Endothelial cell of umbilical vein (primary cell): ENCODE measurements at regions not wholly inside any gene's neighbourhood (a gene's known extent, or its start where the extent isn't known, plus 50 kb on each side); places are given as distances from the start of the nearest gene placed in this dataset.

Source experiments
- BruUV-seq: library from RNA; stranded (reverse); fragments of 400-500 nt; replicated peaks from 2 replicates; lab custom pipeline; 2021; lab: Mats Ljungman, UMichigan
- CTCF ChIA-PET: fragments of 300-600, 350-600 bp; sonication (Branson Sonifier 250); formaldehyde crosslinking; loops from one replicate; lab custom pipeline; 2021; ENCODE audit warnings: antibody characterized with exemption, inconsistent platforms; lab: Charles Lee
- POLR2A ChIA-PET: fragments of 300-600, 350-600 bp; sonication (Branson Sonifier 250); formaldehyde crosslinking; loops from one replicate; lab custom pipeline; 2021; ENCODE audit warnings: antibody characterized with exemption, inconsistent platforms; lab: Charles Lee
- DNase-seq: peaks from one replicate; pipeline ENCODE4 v3.0.0-alpha.2; 2011; ENCODE audit warnings: low read depth, low spot score
- FAIRE-seq: peaks from 2 replicates; lab custom pipeline; 2011; peaks lifted over from hg19 to GRCh38; lab: Jason Lieb, UNC
- H2AFZ ChIP-seq: 2 replicates; pipeline ENCODE4 v1.6.0; 2012; ENCODE audit warnings: low read depth, low read length, control low read depth, inconsistent platforms
- H3K27ac ChIP-seq: 2 replicates; pipeline ENCODE4 v1.5.1; 2011; ENCODE audit warnings: low read depth, mild to moderate bottlenecking, control low read depth, low read length, moderate library complexity; ENCODE audit not compliant: insufficient read depth
- H3K27me3 ChIP-seq, 2 experiments: 2 replicates each; pipeline versions ENCODE4 v1.6.0 to v1.6.1; 2011; ENCODE audit warnings: low read length in 2 of 2, mixed read lengths in 1 of 2; ENCODE audit not compliant: control insufficient read depth in 2 of 2, insufficient read depth in 2 of 2
- H3K36me3 ChIP-seq, 2 experiments: 2 replicates in 1 of 2; 3 replicates in 1 of 2; pipeline ENCODE4 v1.5.1; 2011; ENCODE audit warnings: low read length in 2 of 2, mild to moderate bottlenecking in 1 of 2, moderate library complexity in 1 of 2; ENCODE audit not compliant: control insufficient read depth in 2 of 2, insufficient read depth in 2 of 2; ENCODE audit errors: extremely low read depth in 1 of 2
- H3K4me1 ChIP-seq: 3 replicates; pipeline ENCODE4 v1.5.1; 2011; ENCODE audit warnings: mild to moderate bottlenecking, low read length; ENCODE audit not compliant: control insufficient read depth, insufficient read depth; ENCODE audit errors: extremely low read depth
- H3K4me2 ChIP-seq: 2 replicates; pipeline ENCODE4 v1.6.1; 2011; ENCODE audit warnings: low read length, control low read depth, mixed read lengths; ENCODE audit not compliant: insufficient read depth
- H3K4me3 ChIP-seq, 3 experiments: fragments of 200-600 bp in 1 of 3; sonication (generic), shearing (Covaris generic) in 1 of 3; replicated peaks in 1 of 3; 2 replicates each; pipeline ENCODE4 v1.5.1; 2011 to 2016; ENCODE audit warnings: control low read depth in 3 of 3, low read length in 3 of 3, mild to moderate bottlenecking in 2 of 3, inconsistent platforms in 1 of 3, low read depth in 1 of 3, moderate library complexity in 1 of 3; ENCODE audit not compliant: insufficient read depth in 1 of 3
- H3K79me2 ChIP-seq: 2 replicates; pipeline ENCODE4 v1.6.0; 2012; ENCODE audit warnings: low read length, inconsistent platforms; ENCODE audit not compliant: control insufficient read depth, insufficient read depth
- H3K9ac ChIP-seq: replicated peaks from 2 replicates; pipeline ENCODE3; 2011; ENCODE audit warnings: low read length, control low read depth; ENCODE audit not compliant: insufficient read depth; ENCODE audit errors: extremely low read depth
- H3K9me1 ChIP-seq: replicated peaks from 3 replicates; pipeline ENCODE4 v1.6.0; 2011; ENCODE audit warnings: mild to moderate bottlenecking, low read length; ENCODE audit not compliant: control insufficient read depth, insufficient read depth; ENCODE audit errors: extremely low read depth
- H3K9me3 ChIP-seq: replicated peaks from 2 replicates; pipeline ENCODE4 v1.5.1; 2012; ENCODE audit warnings: low read length, inconsistent platforms; ENCODE audit not compliant: control insufficient read depth, insufficient read depth
- H4K20me1 ChIP-seq: replicated peaks from 2 replicates; pipeline ENCODE3; 2011; ENCODE audit warnings: mild to moderate bottlenecking, low read length; ENCODE audit not compliant: control insufficient read depth, insufficient read depth; ENCODE audit errors: extremely low read depth
- CTCF ChIP-seq, 2 donors: IDR thresholded peaks; 1 replicate in 1 of 2; 2 replicates in 1 of 2; pipeline ENCODE4 v1.5.1; 2011; ENCODE audit warnings: low read length in 2 of 2, mild to moderate bottlenecking in 2 of 2, moderate library complexity in 2 of 2, control low read depth in 1 of 2, inconsistent platforms in 1 of 2, low read depth in 1 of 2; ENCODE audit not compliant: insufficient read depth in 1 of 2; ENCODE audit errors: extremely low read depth in 1 of 2
- EZH2 ChIP-seq: IDR thresholded peaks from 2 replicates; pipeline ENCODE4 v1.6.1; 2012; ENCODE audit warnings: borderline replicate concordance, low read depth, mild to moderate bottlenecking, moderate library complexity, low read length, inconsistent platforms; ENCODE audit not compliant: severe bottlenecking
- FOS ChIP-seq: IDR thresholded peaks from 2 replicates; pipeline ENCODE4 v1.6.1; 2011; ENCODE audit warnings: mild to moderate bottlenecking, low read length, moderate library complexity, borderline replicate concordance; ENCODE audit not compliant: insufficient read depth
- GATA2 ChIP-seq: IDR thresholded peaks from 2 replicates; pipeline ENCODE4 v1.7.0; 2011; ENCODE audit warnings: low read depth, mild to moderate bottlenecking, moderate library complexity, mixed read lengths, low read length; ENCODE audit not compliant: insufficient read length, insufficient read depth
- JUN ChIP-seq: IDR thresholded peaks from 2 replicates; pipeline ENCODE4 v1.6.1; 2011; ENCODE audit warnings: borderline replicate concordance, low read depth; ENCODE audit not compliant: insufficient read length, insufficient read depth
- MAX ChIP-seq: IDR thresholded peaks from 2 replicates; pipeline ENCODE4 v1.6.1; 2011; ENCODE audit not compliant: insufficient read depth, insufficient read length
- MYC ChIP-seq: IDR thresholded peaks from one replicate; pipeline ENCODE4 v1.6.1; 2011; ENCODE audit warnings: mild to moderate bottlenecking, low read depth, low read length
- POLR2A ChIP-seq: IDR thresholded peaks from 2 replicates; pipeline ENCODE4 v1.6.1; 2012; ENCODE audit warnings: low read depth, mild to moderate bottlenecking, control low read depth, low read length
- POLR2AphosphoS5 ChIP-seq: IDR thresholded peaks from 2 replicates; pipeline ENCODE4 v1.6.1; 2012; ENCODE audit warnings: low read depth, mild to moderate bottlenecking, control low read depth, low read length, moderate library complexity; ENCODE audit not compliant: insufficient read depth
- dilution Hi-C: fragments of 300-500 bp; cut with MboI; formaldehyde crosslinking; loops from one replicate; pipeline ENCODE4 v1.15.0; 2019; ENCODE audit warnings: low sequenced_read_pairs; ENCODE audit not compliant: extremely low pct_ligation_motif_present
- intact Hi-C: fragments of 100-400 bp; cut with micrococcal nuclease; formaldehyde crosslinking; loops from one replicate; pipeline ENCODE4 v1.10.0; 2022

- no peaks in the 10 kb centered on the region for H3K9me3 ChIP-seq
- TF ChIP-seq GATA2, result no peak
- TF ChIP-seq MAX, result no peak
- no peak for TF ChIP-seq POLR2A
- H3K4me2 ChIP-seq, result no peak overlapping the region
- CTCF ChIA-PET, result no interaction called here
- intact Hi-C loops, result no loop called here
- no TSS peak for BruUV-seq
- no peak overlapping the region for H3K4me3 ChIP-seq
- no peaks in the 10 kb centered on the region for H3K4me1 ChIP-seq
- H3K79me2 ChIP-seq, result no peaks in the 10 kb centered on the region
- no peaks in the 10 kb centered on the region for H3K9me1 ChIP-seq
- H3K27me3 ChIP-seq, result no peaks in the 10 kb centered on the region
- no peaks in the 10 kb centered on the region for H3K36me3 ChIP-seq
- H3K9ac ChIP-seq, result no peak overlapping the region
- POLR2A ChIA-PET, result no interaction called here
- H3K27ac ChIP-seq, result no peak overlapping the region
- no peak overlapping the region for H2AFZ ChIP-seq
- no peaks in the 10 kb centered on the region for H4K20me1 ChIP-seq
- DNase-seq, result no peak
- no peak for FAIRE-seq
- dilution Hi-C loops, result no loop called here
Measured at GRCh38 chr7:96920713-96921112, 84.6 kb upstream of the DLX6 start.

GRCh38 chr7:96921231-96921630 is 84.1 kb upstream of the DLX6 start:
- no peak for FAIRE-seq
- TF ChIP-seq JUN (no peak), EZH2 (no peak), FOS (no peak), POLR2AphosphoS5 (no peak), CTCF (IDR thresholded peaks at IDR 0.05; ENCODE audit: extremely low read depth in 1 of 2, insufficient read depth in 1 of 2, low read depth in 1 of 2, low read length in 2 of 2) (no peak), MYC (no peak), POLR2A (no peak), MAX (no peak), GATA2 (no peak)
- dilution Hi-C loops, result no loop called here

More at GRCh38 chr7:96921231-96921630, 84.1 kb upstream of the DLX6 start:
- H2AFZ ChIP-seq, result no peak overlapping the region
- no peaks in the 10 kb centered on the region for H3K36me3 ChIP-seq
- no peaks in the 10 kb centered on the region for H4K20me1 ChIP-seq
- H3K4me1 ChIP-seq, result no peaks in the 10 kb centered on the region
- no TSS peak for BruUV-seq
- intact Hi-C loops, result no loop called here
- H3K27ac ChIP-seq, result no peak overlapping the region
- no peaks in the 10 kb centered on the region for H3K79me2 ChIP-seq
- no peaks in the 10 kb centered on the region for H3K9me1 ChIP-seq
- ChIA-PET CTCF (interaction anchor here (1.3 kb wide), 1 partner anchor 14 kb away, joined by 3 read pairs; no protein-coding TSS in a partner anchor), POLR2A (no interaction called here)
- no peak overlapping the region for H3K9ac ChIP-seq
- H3K27me3 ChIP-seq, result no peaks in the 10 kb centered on the region
- no peak overlapping the region for H3K4me2 ChIP-seq
- DNase-seq, result no peak
- H3K4me3 ChIP-seq, result no peak overlapping the region
- H3K9me3 ChIP-seq, result no peaks in the 10 kb centered on the region
